K562 (cell line): ENCODE measurements at regions not wholly inside any gene's neighbourhood (a gene's known extent, or its start where the extent isn't known, plus 50 kb on each side); places are given as distances from the start of the nearest gene placed in this dataset.

Experiments used
- EWSR1 ChIP-seq: fragments of 450-650 bp; IDR thresholded peaks from 2 replicates; pipeline ENCODE4 v1.6.1; 2018; ENCODE audit warnings: borderline replicate concordance, mild to moderate bottlenecking, low read depth, moderate library complexity; ENCODE audit not compliant: partially characterized antibody
- GATAD2B ChIP-seq: fragments of 450-650 bp; IDR thresholded peaks from 2 replicates; pipeline ENCODE4 v1.6.1; 2017; ENCODE audit warnings: mild to moderate bottlenecking, borderline replicate concordance
- TSHZ1 ChIP-seq: fragments of 250-450 bp; sonication (Bioruptor Pico); IDR thresholded peaks from 2 replicates; pipeline ENCODE4 v1.4.0; 2020; ENCODE audit warnings: mild to moderate bottlenecking, moderate library complexity
- TF ChIP-seq, protein P1 (sequence below), 3 experiments: IDR thresholded peaks in 2 of 3; conservative IDR thresholded peaks in 1 of 3; 2 replicates each; pipeline ENCODE4 v1.5.1; 2011 to 2012; ENCODE audit warnings: low read length in 3 of 3, mild to moderate bottlenecking in 3 of 3, control low read depth in 2 of 3, improper control_type of control experiment in 1 of 3, inconsistent platforms in 1 of 3, low read depth in 1 of 3, mixed read lengths in 1 of 3, moderate library complexity in 1 of 3; ENCODE audit not compliant: insufficient read depth in 2 of 3

DNA sequence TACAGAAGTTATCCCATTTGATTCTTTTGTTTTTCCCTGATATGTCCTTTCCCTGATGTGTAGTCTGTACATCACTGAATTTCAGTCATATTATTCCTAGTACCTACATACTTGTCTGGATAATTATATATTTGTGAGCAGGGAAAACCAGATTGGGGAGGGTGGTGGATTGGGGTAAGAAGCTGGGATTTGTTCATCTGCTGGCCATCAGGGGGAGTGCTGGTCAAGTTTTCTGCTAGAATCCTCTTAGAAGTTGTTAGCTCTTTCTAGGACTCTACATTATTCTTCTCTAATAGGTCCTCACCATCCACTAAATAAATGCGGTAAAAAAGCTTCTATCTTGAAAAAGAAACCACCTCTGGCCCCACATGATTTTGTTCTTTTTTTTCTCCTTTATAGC is 232.7 kb upstream of the TAC1 start:
- TF ChIP-seq TSHZ1, result no peak
- TF ChIP-seq GATAD2B, result no peak
- TF ChIP-seq, protein P1, sequence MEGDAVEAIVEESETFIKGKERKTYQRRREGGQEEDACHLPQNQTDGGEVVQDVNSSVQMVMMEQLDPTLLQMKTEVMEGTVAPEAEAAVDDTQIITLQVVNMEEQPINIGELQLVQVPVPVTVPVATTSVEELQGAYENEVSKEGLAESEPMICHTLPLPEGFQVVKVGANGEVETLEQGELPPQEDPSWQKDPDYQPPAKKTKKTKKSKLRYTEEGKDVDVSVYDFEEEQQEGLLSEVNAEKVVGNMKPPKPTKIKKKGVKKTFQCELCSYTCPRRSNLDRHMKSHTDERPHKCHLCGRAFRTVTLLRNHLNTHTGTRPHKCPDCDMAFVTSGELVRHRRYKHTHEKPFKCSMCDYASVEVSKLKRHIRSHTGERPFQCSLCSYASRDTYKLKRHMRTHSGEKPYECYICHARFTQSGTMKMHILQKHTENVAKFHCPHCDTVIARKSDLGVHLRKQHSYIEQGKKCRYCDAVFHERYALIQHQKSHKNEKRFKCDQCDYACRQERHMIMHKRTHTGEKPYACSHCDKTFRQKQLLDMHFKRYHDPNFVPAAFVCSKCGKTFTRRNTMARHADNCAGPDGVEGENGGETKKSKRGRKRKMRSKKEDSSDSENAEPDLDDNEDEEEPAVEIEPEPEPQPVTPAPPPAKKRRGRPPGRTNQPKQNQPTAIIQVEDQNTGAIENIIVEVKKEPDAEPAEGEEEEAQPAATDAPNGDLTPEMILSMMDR (IDR thresholded peaks at IDR 0.05 in 2 of 3, conservative IDR thresholded peaks at IDR 0.05 in 1 of 3; ENCODE audit: insufficient read depth in 2 of 3, low read depth in 1 of 3, low read length in 3 of 3), result peak; percentile 55 to 80 (median 63)
- TF ChIP-seq EWSR1, result no peak
